ENCODE measurements at regions not wholly inside any gene's neighbourhood (a gene's known extent, or its start where the extent isn't known, plus 50 kb on each side); places are given as distances from the start of the nearest gene placed in this dataset.
A peak's percentile ranks its signal among the peaks of the same experiment; 100 is the strongest.

DNA sequence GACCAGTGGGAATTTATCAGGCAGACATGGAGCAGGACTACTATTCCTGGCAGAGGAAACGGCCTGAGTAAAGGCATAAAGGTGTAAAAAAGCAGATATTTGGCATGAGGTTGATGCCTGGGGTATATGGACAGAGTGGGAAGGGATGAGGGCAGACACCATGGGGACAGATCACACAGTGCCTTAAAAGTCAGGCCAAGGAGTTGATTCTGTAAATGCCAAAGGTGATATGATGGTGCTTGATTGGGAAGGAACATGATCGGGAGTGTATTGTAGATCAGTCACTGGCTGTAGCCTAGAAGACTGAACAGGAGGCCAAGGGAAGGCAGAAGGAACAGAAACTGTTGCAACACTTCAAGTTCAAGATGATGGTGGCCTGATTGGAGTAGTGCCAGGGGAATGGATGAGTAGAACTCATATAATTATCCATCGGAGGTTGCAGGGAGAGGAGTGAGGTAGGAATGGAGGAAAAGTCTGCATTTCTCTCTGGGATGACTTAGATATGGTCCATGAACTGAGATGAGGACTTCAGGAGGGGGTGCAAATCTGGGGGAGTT, 594.3 kb upstream of the KLF4 start:
- no peak for DNase-seq

DNA sequence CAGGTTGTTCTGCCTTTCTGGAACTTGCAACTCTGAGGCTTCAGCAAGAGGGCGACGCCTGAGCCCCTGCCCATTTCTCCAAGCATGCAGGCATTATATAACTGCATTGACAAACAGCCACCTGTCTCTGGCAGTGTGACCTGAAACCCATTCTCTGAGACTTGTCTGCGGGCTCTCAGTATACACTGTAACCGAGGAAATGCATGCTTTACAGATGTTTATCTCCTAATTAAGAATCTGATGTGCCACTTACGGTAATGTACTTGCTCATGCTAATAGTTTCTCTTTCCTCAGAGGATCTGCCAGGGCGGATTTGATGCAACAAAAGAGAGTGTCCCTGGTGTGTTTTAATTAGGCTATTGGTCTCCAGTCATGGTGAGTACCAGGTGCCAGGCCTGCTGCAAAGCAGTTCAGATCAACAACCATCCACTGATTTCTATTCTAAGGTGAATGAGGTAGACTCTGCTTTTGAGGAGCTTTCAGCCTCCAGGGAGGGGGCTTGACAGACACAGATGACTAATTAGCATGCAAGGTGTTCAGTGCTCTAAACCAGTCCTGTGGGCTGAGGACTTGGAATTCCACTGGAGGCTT, 593.7 kb upstream of the KLF4 start:
- DNase-seq, result peak; percentile 93

DNA sequence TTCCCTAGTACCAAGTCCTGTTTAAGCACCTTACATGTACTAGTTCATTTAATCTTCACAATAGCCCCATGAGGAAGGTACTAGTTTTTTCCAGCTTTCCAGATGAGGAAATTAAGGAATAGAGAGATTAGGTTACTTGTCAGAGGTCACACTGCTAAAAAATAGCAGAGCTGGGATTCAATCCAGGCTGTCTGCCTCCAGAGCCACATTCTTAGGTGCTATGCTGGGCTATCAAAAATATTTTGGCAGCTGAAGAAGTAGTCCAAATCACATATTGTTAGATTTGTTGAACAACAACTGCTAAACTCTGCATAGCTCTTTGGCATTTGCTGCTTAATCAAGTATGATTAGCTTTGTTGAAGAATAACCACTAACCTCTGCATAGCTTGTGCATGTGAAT, 591.5 kb upstream of the KLF4 start:
- DNase-seq, result no peak

DNA sequence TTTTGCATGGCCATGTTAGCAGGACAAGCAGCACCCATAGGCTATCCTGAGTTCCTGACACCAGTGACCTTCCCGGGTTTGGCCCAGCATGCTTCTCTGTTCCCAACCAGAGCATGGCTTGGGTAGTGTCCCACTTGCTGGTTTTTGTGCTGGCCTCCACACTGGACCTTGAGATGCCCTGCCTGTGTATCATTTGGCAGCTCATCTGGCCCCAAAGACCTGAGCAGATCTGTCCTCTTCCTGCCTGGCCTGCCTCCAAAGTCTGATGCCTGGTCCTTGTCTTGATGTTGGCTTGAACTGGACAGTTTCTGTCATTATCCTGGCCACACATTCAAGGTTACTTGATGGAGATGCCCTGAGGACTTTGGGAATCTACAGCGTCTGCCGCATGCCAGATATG, 590.7 kb upstream of the KLF4 start:
- no peak for DNase-seq

DNA sequence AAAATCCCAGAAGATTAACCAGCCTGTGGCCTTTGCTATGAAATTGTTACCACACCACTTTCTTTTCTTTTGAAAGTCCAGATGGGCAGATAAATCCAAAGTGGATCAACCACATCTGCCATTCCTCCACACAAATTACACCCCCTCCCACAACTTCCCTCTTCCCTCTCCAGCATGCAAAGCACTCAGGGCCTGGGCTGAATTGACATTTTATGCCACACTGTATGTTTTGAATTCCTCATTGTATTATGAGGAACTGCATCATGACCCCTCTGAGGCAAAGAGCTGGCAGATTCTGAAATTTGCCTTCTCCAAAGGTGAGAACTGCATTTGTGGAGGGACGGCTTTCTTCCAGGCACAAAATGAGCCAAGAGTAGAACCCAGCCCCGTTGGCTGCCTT, 589.2 kb upstream of the KLF4 start:
- DNase-seq, result no peak

DNA sequence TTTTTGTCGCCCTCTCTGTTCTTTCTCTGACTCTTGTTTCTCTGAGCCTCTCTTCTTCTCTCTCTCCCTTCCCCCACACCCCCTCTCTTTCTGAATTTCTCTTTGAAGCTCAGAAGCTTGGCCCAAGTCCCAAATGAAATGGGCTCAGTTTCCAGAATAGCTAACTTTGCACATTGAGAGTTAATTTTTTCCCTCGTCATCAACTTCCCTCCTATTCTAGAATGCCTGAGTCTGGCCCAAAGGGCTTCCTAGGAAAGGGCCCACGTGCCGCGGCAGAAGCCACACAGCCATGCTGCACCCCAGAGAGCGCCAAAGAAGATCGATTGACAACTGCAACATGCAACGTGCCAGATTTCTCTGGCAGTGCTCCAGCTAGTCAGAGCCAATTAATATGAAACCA, 588.8 kb upstream of the KLF4 start:
- no peak for DNase-seq

DNA sequence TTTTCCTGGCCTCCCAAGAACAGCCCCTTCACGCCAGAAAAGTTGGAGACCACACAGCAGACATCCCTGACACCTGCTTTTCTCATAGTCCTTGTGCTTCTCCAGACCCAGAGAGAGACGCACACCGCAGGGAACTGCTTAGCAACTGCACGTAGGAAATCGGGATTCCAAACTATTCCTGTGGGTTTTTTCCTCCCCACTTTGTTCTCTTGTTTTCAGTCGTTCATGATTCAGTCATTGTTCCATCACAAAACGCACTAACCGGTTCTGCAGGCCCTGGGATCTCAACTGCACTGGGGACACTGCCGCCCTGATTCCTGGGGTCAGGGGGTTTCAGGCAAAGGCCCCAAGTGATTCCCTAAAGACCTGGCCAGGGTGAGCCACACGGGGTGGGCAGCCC, 588.0 kb upstream of the KLF4 start:
- DNase-seq, result no peak

DNA sequence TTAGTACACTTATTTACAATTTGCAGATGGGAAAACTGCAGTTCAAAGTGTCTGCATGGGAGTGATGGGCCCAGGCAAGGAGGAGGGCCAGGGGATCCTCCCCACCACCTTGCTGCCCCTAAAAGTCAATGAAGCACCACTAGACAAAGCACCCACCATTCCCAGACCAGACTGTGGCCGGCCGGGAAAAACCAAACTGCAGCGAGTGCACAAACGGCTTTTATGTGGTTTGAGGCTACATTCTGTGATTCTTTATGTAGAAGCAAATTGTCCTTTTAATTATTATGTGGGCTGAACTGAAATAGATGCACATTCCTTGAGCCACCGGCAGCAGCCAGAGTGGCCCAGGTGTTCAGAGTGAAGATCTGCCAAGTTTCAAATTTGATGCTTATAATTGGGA, 585.3 kb upstream of the KLF4 start:
- DNase-seq, result peak; percentile 52

DNA sequence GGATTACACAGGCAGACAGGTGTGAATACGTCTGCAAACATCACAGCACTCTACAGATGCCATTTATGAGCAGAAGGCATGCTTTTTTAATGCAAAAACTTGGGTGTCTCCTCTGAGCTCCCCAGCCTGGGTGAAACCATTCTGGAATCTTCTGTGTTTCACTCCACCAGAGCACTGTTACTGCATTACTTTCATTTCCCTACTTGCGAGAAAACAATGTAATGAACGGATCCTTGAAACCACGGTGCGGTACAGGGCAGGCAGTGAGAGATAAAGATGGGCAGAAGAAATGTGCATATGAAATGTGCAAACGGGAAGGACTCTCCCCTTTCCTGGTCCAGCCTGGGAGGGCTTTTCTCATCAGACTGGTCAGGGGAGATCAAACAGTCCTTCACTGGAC, 584.3 kb upstream of the KLF4 start:
- DNase-seq, result no peak

DNA sequence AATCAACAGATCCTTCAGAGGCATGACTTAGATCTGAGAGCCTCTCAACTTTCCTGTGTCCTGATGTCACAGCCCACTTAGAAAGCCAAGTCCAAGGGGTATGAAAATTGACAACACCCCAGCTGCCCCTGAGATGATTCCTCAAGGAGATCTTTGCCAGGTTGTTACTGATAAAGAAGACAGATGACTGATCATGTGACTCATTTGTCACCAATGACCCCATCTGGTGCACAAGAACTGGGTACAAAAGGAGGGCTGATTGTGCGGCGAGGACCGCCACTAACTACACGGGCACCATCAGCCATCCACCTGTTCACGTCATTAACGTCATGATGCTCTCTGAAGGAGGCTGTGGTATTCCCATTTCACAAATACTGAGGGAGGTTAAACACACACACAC, 583.2 kb upstream of the KLF4 start:
- no peak for DNase-seq

DNA sequence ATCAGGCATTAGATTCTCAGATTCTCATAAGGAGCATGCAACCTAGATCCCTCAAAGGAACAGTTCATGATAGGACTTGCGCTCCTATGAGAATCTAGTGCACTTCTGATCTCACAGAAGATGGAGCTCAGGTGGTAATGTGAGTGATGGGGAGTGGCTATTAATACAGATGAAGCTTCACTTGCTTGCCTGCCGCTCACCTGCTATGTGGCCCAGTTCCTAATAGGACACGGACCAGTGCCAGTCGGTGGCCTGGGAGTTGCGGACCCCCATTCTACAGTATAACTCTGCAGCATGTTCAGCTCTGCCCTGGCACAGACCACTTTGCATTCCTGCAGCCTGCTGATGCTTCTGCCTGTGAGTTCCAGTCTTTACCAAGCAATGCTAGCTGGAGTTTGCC, 581.3 kb upstream of the KLF4 start:
- DNase-seq, result no peak

DNA sequence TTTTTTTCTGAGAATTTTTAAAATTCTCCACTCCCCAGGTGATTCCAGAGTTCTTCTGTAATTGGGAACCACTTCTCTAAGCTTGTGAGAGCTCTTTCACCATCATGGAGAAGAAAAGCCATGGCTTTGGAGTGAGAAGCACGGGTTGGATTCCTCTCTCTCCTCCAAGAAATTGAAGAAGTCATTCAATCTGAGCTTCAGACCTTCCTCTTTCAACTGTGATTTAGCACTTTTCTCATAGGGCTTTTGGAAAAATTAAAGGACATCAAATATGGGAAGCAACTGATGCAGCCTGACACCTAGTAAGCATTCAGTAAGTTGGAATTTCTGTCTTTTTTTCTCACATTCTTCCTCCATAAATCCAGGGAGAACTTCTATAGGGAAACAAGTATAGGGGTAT, 580.4 kb upstream of the KLF4 start:
- no peak for DNase-seq

DNA sequence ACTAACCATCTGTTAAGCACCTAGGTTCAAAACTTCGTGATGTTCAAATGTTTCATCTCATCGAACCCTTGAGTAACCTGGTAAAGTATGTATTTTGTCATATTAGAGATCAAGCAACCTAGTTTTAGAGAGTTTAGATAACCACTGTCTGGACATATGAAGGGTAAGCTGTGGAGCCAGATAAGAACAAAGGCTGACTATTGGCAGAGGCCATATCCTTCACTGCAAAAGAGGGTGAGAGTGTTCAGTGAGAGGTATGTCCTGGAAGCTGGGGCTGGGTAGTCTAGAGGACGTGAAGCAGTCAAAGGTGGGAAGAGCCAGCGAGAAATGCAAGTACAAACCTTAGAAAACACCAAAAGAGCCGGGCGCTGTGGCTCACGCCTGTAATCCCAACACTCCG, 573.1 kb upstream of the KLF4 start:
- DNase-seq, result no peak

DNA sequence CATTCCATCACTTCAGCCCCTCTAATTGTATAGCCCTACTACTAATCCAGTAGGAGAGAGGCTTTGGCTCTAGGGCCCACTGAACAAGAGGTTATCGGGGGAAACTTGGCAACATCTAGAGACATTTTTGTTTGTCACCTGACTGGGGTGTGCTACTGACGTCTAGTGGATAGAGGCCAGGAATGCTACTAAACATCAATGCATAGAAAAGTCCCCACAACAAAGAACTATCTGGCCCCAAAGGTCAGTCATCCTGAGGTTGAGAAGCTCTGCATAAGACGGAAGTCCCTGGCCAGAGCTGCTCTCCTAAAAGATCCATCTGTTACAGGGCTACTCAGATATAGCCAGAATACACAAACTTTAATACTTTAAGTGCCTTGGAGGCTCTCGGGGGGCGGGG, 570.6 kb upstream of the KLF4 start:
- DNase-seq, result no peak

DNA sequence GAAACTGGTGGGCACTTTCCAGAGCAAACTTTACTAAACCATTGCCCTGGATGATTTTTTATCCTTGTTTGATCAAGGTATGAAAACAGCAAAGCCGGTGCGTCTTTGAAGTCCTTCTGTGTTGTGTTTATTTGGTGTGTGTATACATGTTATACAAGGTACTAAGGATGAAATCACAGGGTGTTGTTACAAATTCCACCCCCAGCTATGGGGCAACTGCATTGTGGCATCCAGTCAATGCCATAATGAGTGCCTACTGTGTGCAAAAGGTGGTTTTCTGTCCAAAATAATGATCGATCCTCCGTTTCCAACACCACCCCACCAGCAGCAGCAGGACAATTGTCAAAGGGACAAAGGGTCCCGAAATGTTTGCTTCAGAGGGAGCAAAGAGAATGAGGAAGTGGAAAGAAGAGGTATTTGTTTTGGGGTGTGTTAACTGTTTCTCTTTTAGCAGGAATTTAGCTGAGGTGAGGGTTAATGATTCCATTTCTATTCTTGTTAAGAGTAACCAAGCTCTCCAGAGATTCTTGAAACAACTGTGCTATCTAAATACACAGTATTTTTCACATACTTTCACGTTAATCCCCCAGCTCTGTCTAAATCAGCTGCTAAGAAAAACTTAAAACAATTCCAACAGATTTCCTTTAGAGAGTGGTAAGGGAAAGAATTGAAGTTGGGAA, 568.7 kb upstream of the KLF4 start:
- no peak for DNase-seq

DNA sequence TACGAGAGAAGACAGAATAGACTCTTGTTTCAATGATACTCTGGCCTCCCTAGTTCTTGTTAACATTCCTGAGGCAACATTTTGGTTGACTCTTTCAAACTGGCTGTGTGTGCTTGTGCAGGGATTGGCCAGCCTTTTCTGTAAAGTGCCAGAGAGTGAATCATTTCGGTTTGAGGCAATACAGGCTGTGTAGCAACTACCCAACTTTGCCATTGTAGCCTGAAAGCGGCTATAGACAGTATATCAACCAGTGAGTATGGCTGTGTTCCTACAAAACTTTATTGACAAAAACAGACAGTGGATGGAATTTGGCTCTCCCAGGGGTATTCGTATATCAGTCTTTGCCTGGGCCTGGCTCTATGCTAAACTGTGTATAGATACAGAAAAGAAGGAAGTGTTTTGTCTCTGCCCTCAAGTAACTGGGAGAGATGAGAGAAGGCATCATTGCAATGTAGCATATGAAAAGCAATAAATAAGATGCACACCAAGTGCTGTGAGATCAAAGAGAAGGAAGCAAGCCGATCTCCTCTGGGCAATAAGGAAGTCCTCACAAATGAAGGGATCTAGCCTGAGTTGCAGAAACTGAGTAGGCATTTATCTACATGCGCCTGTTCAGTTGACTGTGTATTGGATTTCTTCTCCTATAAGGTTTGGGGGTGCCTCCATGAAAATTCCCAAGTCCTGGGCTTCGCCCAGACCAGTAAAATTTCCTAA, 568.0 kb upstream of the KLF4 start:
- DNase-seq, result no peak

DNA sequence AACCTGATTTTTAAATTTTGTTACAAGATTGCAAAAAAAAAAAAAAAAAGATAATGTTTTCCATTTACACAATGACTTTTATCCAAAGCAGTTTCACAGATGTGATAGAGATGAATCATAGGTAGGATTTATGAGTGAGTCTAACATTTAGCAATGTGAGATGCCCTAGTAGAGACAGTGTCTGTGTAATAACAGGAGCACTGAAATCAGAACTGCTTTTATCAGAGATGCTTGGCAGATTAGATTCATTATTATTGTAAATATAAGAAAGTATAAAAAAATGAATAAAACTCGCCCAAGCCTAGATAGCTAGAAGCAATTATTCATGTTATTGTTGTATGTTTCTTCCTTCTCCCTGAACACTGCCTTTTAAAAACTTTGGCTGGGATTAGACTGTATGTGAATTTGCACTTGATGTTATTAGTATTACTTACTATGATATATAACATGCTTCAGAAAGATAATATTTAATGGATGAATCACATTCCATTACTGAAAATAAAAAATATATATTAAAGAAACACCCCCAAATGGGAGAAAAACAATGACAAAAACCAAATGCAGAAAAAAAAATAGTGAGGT, 567.3 kb upstream of the KLF4 start:
- DNase-seq, result no peak

DNA sequence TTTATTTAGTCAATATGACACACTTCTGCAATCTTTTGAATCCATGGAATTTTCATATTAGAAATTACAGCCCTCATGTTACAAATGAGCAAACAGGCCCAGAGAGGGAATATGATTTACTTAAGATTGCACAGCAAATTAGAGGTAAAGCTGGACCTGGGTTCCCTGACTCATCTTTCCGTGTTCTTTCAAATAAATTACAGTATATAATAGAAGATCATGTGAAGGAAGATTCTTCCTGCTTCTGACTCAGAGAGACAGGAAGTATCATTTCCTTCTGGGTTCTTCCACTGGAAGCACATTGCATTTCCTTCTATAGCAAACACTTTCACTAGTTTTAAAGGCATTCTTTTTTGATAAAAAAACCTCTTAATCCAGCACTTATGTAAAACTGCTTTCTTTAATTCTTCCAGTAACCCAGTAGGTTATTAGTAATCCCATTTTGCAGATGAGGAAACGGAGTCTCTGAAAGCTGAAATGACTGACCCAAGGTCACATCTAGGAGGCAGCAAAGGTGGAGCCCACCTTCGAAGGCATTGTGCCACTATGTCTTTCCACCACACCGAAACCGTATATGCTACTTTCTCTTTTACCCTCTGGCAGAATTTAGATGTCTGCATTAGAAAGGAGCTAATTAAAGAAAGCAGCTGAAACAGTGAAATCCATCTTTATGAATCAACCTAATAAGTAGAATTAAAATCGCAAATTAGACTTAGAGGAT, 566.7 kb upstream of the KLF4 start:
- no peak for DNase-seq

DNA sequence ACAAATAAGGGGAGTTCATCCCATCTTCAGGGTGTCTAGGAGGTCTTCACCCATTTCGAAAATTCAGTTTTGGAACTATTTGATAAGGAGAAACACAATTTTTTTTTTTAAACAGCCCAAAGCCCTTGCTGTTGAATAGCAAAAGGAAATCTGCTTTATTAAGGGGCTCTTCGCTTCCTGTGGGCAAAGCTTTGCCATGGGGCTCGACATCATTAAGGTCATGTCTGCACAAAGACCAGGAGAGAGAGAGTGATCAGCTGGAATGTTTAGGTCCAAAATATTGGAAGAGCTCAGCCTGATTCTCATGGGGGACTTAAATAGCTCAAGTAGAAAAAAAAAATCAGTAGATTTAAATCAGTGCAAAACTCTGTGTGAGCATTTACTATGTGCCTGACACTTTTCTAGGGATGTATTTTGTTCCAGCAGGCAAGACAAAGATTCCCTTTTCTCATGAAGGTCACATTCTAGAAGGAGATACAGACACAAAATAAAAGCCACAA, 564.6 kb upstream of the KLF4 start:
- no peak for DNase-seq

DNA sequence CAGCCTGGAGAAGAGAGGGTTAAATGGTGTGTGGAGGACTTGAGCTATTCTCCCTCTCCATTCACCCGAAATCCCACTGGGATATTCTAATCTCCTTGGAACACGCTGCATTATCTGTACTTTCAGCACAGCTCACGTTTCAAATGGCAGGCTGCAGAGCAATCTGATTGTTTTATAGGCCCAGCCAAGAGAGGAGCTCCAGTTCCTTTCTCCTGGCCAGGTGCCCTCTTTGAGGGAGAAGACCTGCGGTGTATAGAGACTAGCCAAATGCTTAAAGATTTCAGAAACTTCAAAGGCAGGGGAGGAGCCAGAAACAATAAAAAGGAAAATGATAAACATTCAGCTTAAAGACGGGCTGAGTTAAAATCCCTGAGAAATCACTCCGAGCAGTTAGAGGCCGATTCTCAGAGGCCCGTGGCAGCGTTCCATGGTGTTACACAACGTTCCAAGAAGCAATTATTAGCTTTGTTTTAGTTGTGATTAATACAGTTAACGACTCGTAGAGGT, 564.0 kb upstream of the KLF4 start:
- DNase-seq, result peak; percentile 27

DNA sequence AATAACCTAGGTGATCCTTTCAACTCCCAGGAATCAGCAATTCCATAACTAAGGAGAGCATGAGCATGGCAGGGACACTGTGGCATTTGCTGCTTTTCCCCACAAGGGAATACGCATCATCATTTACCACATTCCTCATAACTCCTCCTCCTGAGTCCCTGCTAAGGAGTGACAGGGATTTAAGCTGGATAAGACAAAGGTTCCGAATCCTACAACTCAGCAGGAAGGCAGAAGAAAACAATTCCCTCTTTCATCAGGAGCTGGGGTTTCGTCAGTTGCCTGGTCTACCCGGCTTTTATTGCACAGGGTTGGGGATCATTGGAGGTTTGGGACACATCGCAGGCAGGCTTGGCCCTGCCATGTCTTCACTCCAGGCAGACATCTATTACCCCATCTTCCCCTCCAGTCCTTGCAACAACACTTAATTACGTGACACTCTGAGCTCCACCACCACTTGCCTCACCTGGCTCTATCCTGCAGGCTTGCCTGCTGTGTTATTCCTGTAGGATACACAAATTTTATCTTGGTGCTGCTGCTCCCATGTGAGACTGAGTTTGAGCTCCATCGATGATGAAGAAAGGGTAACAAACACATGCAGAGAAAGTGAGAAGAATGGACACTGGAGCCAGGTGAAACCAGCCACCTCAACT, 563.0 kb upstream of the KLF4 start:
- no peak for DNase-seq

DNA sequence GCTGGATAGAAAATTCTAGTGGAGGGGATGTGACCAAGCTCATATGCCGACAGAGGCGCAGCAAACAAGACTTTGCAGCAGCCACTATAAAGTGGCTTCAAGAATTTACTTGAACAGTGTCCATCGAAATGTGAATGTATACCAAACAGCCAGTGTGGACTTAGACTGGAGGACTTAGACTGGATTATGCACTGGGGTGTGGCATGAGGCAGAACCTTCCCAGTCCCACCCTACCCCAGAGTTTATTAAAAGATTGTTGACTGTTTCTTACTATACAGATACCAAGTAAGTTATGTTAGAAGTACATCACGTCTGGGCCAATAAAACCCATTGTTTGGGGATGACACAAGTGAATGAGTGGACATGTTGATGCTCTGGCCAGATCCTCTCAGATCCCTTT, 561.3 kb upstream of the KLF4 start:
- DNase-seq, result no peak
